ENCODE measurements at regions not wholly inside any gene's neighbourhood (a gene's known extent, or its start where the extent isn't known, plus 50 kb on each side); places are given as distances from the start of the nearest gene placed in this dataset.
A peak's percentile ranks its signal among the peaks of the same experiment; 100 is the strongest.

DNA sequence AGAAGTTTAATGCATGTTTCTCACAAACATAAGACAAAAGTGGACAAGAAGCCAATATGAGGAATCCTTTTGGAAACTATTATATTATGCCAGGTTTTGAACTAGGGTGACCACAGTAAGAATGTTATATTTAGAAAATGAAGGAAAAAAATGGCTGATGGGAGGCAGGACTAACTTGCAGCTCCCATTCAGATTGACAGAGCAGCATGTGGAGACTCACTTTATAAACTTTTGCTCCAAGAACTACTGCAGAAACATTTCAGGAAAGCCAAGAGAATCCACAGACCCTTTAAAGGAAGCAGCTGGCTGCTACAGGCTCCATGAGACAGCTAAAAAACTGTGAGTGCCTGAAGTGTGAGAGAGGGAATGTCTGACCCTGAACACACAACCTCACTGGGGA lies 738.6 kb upstream of the GRIA3 start:
- DNase-seq (ENCODE audit: insufficient read length, low spot score) (no peak), FAIRE-seq (no peak)

DNA sequence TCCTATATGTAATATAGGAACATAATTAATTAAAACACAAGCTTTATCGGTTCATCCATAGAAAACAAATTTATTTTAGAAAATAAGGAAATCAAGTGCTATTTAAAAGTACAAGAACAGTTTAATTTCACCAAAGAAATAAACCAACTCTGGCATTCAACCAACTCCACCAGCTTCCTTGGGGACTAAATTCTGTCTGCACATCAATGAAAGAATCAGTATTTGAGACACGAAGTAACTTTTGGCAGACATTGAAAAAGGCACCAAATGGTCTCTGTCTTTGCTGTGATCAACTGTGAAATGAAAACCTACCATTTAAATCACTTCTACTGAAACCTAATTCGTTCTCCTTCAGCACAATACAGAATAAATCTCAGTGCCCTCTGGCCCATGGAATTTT lies 719.7 kb upstream of the GRIA3 start:
- DNase-seq (ENCODE audit: insufficient read length, low spot score) (no peak), FAIRE-seq (no peak)

DNA sequence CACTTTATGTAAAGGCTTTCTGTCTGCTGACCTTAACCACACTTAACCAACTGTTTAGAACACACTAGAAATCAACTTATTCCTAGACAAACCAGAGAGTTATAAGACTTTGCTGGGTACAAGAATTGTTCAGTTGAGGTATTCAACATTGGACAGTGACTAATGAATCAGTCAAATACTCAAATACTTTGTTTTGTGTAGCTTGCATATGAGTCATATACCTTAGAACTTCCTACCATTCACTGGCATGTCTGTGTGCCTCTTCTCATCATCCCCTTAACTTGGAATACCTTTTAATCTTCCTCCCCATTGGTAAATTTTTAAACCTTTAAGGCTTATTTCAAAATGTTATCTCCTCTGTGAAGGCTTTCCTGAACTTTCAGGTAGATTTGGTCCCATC lies 708.8 kb upstream of the GRIA3 start:
- DNase-seq (ENCODE audit: insufficient read length, low spot score) (no peak), FAIRE-seq (no peak)

DNA sequence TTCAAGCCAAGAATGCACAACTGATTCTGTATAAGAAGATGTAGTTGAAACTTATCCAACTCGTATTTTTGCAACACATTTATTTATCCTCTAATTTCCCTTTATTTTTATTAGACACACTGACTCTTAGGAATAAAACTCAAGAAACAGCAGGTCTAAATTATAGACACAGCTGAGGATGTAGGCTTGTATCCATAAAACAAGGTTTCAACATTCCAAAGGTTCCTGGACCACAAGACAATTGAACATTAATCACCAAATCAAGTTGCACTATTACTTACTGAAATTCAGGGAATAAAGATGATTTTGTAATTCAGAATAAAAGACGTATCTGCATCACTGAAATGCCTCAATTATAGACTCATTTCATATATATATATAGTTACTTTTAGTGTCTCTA lies 683.5 kb upstream of the GRIA3 start:
- DNase-seq (ENCODE audit: insufficient read length, low spot score) (no peak), FAIRE-seq (no peak)

DNA sequence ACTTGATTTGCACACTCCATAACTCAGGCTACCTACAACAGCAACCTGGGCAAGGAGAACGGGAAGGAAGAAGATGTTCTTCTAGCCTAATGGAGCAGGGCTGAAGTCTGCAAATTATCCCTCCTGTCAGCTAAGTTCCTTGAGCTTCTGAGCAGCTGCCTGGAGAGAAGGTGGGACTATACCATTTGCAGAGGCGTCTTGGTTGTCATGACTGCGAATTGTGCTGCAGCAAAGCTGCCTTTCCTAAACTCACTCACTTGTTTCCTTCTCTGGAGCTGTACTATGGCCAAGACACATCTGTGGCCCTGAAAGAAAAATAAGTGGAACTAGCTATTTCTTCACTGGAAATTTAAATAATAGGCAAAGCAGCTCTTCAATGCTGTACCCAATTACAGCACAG lies 682.4 kb upstream of the GRIA3 start:
- FAIRE-seq: no peak
- no peak for DNase-seq (ENCODE audit: insufficient read length, low spot score)

DNA sequence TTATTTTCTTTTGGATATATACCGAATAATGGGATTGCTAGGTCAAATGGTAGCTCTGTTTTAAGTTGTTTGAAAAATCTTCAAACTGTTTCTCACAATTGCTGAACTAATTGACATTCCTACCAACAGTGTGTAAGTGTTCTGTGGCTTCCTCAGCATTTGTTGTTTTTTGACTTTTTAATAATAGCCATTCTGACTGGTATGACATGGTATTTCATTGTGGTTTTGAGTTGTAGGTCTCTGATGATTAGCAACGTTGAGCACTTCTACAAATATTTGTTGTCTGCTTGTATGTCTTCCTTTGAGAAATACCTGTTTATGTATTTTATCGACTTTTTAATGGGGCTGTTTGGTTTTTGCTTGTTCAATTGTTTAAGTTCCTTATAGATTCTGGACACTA lies 680.1 kb upstream of the GRIA3 start:
- DNase-seq (ENCODE audit: insufficient read length, low spot score) (no peak), FAIRE-seq (no peak)

DNA sequence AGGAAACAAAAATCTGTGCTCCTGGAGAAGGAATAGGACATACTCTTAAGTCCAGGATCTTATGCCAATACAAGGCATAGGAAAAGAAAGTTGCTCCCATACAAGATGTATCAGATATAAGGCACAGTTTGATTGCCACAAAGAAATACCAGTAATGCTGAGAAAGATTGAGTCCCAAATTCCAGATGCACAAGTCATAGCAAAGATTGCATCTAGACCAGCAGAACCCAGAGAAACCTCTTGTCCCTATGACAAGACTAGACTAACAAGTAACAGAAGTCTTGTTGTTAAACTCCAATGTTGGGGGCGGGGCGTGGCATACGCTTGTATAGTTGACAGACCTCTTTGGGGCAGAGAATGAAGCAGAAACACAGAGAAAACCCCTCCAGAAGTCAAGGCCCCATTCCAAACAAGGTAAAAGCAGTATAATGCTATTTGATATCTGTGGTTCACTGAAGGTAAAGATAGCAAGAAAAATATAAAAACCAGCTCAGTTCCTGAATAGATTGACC lies 671.5 kb upstream of the GRIA3 start:
- FAIRE-seq (no peak), DNase-seq (ENCODE audit: insufficient read length, low spot score) (no peak)

DNA sequence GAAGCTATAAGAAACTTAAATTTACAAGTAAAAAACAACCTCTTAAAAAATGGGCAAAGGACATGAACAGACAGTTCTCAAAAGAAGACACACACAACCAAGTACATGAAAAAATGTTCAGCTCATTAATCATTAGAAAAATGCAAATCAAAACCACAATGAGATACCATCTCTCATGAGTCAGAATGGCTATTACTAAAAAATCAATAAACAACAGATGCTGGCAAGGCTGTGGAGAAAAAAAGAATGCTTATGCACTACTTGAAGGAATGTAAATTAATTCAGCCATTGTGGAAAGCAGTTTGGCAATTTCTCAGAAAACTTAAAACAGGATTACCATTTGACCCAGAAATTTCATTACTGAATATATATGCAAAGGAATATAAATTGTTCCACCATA lies 666.3 kb upstream of the GRIA3 start:
- FAIRE-seq (no peak), DNase-seq (ENCODE audit: insufficient read length, low spot score) (no peak)

DNA sequence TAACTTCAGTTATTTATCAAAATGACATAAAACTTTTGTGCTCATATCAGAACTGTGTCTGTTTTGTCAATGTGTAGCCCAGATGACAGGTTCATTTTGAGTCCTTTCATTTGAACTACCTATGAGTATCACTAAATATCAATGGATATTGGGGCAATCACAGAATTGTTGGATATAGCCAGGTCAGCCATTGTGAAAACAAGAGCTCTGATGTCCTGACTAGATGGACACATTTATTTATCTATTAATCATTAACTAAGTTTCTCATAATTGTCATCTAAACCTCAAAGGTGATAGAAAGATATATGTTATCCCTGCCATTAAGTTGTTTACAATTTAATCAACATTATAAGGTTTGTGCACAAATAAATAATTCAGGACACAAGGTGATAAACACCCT lies 638.3 kb upstream of the GRIA3 start:
- no peak for FAIRE-seq
- no peak for DNase-seq (ENCODE audit: insufficient read length, low spot score)

DNA sequence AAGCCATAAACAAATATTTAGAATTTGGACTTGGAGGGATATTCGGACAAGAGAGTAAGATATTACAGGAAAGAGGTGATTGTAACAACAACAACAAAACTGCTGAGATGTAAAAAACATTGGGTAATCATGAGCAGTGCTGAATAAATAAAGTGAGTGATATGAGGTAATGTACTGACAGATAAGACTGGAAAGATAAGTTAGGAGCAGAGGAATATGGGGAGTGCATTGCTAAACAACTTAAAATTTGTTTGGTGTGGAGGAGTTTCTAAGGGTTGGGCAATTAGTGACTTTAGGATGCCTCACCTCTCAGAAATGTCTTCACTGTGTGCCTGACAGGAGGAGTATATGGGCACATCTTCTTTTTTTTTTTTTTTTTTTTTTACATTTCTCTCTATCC lies 637.8 kb upstream of the GRIA3 start:
- no peak for FAIRE-seq
- DNase-seq (ENCODE audit: insufficient read length, low spot score): no peak

DNA sequence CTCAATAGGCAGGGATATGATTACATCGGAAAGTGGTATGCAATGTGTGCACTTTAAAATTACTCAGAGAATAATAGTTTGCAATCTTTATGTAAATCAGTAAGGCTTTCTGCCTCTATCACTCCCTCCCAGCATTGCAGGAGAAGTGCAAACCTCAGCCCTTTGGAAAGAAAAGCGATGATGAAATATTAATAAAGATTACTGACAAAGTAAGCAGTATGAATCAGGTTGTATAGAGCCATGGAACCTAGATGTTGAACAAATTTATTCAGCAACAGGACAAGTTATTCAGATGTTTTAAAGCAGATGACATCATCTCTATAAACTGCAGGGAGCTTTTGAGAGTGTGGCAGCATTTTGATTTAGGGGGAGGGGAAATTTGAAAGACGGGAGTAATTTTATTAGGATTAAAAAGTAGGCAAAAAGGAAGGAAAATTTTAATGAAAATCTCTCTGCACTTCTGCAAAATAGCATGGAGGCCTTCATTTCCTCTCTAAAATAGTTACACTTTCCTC lies 631.7 kb upstream of the GRIA3 start:
- no peak for DNase-seq (ENCODE audit: insufficient read length, low spot score)
- FAIRE-seq: no peak

DNA sequence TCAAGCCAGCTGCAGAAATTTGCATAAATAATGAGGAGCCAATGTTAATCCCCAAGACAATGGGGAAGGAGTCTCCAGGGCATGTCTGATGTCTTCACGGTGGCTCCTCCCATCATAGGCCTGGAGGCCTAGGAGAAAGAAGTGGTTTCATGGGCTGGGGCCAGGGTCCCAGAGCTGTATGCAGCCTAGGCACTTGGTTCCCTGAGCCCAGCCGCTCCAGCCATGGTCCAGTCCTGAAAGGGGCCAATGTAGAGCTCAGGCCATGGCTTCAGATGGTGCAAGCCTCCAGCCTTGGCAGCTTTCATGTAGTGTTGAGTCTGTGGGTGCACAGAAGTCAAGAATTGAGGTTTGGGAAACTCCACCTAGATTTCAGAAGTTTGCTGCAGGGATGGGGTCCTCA lies 628.2 kb upstream of the GRIA3 start:
- no peak for DNase-seq (ENCODE audit: insufficient read length, low spot score)
- FAIRE-seq: no peak

DNA sequence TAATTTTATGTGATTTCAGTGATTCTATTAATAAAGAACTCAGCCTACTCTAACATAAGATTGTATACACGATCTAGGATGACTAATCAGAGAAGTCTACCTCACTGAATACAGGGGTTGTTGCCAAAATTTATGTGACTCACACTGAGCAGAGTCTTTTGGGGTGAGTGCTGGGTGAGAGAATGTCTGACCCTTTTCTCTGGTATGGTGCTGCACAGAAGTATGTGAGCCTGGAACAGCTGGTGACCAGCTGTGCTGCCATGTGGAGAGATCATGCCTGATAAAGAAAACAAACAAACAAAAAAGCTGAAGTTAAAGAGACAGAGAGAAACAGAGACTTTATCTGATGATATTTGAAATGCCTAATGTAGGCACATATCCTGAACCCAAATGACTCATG lies 618.1 kb upstream of the GRIA3 start:
- FAIRE-seq: no peak
- peak; percentile 0 for DNase-seq (ENCODE audit: insufficient read length, low spot score)

DNA sequence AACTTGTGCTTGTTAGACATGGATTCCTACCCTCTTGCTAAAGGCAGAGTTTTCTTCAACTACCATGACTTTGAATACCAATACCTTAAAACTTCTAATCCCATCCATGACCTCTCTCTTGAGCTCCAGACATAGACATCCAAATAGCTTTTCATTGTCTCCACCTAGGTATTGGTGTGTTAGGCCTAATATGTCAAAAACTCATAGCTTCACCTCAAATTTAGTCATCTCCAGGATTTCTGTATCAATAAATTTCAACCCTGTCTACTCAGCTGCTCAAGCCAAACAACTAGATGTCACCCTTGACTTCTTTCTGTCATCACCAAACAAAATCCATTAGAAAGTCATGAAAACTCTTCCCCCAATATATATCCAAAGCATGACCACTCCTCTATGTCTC lies 617.7 kb upstream of the GRIA3 start:
- DNase-seq (ENCODE audit: insufficient read length, low spot score): no peak
- no peak for FAIRE-seq

DNA sequence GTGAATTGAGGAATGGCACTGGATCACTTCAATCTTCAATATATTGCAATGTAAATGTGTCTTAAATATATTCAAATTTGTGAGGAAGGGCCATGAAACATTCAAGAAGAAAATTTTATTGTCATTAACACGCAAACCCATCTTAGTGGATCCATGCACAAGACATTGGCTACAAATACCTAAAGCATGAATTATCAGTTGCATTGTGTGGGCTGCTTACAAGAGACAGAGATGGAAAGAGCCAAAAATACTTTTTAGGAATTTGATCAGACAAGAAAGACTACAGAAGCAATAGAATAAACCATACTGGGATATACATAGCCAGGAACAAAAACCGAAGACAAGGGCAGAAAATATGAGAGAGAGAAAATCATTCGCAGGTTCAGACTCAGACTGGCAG lies 616.2 kb upstream of the GRIA3 start:
- no peak for FAIRE-seq
- no peak for DNase-seq (ENCODE audit: insufficient read length, low spot score)

DNA sequence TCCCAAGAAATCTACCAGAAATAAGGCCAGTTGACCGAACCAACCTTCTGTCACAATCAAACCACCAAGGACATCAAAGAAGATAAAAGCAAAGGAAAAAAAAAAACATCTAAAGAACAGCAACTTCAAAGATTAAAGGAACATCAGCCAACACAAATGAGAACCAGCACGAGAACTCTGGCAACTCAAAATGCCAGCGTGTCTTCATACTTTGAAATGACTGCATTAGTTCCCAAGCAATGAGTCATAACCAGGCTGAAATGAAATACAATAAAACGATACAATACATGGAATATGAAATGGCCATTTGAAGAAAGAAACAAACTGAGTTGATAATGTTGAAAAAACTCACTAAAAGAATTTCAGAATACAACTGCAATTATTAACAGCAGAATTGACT lies 611.6 kb upstream of the GRIA3 start:
- FAIRE-seq (no peak), DNase-seq (ENCODE audit: insufficient read length, low spot score) (no peak)

DNA sequence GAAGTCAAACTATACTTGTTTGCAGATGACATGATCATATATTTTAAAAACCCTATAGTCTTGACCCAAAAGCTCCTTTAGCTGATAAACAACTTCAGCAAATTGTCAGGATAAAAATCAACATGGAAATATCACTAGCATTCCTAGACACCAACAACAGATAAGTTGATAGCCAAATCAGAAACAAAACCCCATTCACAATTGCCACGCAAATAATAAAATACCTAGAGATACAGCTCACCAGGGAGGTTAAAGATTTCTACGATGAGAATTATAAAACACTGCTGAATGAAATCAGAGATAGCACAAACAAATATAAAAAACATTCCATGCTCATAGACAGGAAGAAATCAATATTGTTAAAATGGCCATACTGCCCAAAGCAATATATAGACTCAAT lies 605.0 kb upstream of the GRIA3 start:
- FAIRE-seq: no peak
- no peak for DNase-seq (ENCODE audit: insufficient read length, low spot score)

DNA sequence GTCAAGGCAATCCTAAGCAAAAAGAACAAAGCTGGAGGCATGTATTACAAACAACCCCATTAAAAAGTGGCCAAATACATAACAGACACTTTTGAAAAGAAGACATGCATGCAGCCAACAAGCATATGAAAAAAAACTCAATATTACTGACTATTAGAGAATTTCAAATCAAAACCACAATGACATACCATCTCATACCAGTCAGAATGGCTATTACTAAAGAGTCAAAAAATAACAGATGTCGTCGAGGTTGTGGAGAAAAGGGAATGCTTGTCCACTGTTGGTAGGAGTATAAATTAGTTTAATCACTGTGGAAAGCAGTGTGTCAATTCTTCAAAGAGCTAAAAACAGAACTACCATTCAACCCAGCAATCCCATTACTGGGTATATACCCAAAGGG lies 604.6 kb upstream of the GRIA3 start:
- no peak for DNase-seq (ENCODE audit: insufficient read length, low spot score)
- FAIRE-seq: no peak

DNA sequence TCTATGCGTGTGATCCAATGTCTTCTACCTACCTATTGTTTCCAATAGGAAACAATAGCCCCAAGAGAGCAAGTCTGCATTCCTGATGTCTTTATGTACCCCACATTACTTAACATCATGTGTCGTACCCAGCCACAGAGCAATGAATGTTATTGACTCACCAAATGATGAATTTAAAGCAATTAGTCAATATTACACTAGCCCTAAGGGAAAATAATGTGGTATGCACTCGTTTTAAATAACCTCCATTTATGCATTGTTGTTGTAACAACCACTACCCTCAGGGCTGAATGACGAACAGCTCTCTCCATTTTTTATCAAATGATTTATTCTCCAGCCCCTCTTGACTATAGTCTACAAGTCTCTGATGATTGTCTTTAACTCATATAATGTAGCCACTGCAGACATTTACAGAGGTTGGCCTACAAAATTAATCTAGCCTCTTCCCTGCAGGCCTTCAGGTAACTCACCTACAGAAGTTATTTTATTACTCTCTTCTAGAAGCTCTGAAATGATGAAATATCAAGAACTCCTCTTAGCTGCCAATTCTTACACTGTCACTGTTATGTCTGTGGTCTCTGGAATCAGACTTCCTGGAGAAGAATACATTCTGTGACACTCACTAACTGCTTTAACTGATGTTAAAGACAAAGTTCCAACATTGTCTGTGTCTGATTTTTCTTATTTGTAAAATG lies 601.7 kb upstream of the GRIA3 start:
- DNase-seq (ENCODE audit: insufficient read length, low spot score) (no peak), FAIRE-seq (no peak)

DNA sequence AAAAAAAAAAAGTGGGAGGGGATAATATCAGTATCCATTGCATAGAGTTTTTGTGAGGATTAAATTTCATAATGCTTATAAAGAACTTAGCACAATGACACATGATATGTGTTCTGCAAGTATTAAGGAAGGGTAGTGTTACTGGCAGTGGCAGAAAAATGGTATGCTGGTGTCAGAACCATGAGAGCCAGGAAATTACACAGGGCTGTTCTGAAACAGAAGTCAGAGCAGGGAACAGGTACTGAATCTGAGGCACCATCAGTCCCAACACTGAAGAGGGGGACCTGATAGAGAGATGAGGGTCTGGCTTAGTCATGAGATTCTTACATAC lies 601.1 kb upstream of the GRIA3 start:
- no peak for DNase-seq (ENCODE audit: insufficient read length, low spot score)
- no peak for FAIRE-seq

DNA sequence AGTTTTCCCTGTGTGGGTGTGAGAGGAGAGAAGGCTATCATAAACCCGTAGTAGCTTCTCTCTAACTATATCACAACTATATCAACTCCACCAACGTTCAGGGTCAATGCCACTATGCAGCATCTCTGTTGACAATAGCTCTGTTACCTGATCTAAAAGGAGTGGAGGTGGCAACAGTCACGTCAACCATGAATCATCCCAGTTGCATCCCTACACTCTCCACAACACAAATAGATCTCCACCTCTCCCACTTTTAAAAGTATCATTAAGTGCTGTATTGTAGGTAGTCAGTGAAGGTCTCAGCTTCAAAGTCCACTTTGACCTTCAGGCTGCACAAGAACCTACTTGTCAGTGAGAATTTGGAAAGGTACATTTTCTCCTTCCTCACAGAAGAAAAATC lies 600.5 kb upstream of the GRIA3 start:
- FAIRE-seq (no peak), DNase-seq (ENCODE audit: insufficient read length, low spot score) (no peak)

DNA sequence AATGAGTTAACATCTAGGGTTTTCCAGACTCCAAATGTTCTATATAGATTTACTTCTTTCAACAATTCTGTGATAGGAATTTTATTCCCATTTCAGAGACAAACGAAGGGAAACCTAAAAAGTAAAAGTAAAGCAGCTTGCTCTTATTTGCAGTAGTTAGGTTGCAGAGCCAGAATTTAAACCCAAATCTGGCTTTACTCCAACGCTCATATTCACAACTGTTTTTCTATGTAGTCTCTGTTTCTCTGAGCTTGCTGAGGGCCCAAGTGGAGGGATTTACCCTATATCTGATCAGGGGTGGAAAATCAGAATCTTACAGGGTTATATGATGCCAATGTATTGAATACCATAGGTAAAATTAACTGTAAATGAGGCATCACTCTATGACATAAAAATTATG lies 599.1 kb upstream of the GRIA3 start:
- DNase-seq (ENCODE audit: insufficient read length, low spot score): no peak
- FAIRE-seq: no peak

DNA sequence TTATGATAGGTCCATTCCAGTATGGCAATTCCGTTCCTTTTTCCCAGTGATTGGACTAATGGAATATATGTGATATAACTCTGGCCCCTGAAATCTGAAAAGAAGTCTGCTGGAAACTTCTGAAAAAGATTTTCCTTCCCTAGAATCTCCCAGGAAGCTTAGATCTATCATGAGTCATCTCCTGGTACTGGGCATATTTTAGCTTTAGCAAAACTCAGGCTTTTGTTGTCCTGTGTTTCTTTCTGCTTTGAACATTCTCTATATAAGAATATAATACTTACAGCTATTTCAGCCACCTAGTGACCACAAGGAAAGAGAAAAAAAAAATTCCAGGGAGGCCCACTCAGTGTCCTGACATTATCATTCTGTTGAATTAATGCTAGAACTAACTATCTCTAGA lies 597.2 kb upstream of the GRIA3 start:
- FAIRE-seq (no peak), DNase-seq (ENCODE audit: insufficient read length, low spot score) (no peak)

Measured in HTR-8/SVneo (cell line).